ENCODE measurements at regions not wholly inside any gene's neighbourhood (a gene's known extent, or its start where the extent isn't known, plus 50 kb on each side); places are given as distances from the start of the nearest gene placed in this dataset.

DNA sequence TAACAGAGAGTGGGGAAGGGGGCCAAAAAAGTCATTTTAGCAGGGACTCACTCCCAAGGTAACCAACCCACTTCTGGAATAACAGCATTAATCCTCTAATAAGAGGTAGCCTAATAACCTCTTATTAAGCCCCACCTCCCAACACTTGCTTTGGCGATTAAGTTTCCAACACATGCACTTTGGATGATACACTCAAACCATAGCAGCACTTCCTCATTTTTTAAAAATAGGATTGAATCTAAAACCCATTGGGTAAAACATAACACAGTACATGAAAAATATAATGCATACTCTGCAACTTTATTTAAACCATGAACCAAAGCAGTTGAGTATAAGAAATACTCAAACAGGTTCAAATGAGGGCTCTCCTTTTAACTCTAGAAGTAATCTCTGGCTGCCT, 318.3 kb downstream of the HACE1 start:
- TF ChIP-seq, protein P1, sequence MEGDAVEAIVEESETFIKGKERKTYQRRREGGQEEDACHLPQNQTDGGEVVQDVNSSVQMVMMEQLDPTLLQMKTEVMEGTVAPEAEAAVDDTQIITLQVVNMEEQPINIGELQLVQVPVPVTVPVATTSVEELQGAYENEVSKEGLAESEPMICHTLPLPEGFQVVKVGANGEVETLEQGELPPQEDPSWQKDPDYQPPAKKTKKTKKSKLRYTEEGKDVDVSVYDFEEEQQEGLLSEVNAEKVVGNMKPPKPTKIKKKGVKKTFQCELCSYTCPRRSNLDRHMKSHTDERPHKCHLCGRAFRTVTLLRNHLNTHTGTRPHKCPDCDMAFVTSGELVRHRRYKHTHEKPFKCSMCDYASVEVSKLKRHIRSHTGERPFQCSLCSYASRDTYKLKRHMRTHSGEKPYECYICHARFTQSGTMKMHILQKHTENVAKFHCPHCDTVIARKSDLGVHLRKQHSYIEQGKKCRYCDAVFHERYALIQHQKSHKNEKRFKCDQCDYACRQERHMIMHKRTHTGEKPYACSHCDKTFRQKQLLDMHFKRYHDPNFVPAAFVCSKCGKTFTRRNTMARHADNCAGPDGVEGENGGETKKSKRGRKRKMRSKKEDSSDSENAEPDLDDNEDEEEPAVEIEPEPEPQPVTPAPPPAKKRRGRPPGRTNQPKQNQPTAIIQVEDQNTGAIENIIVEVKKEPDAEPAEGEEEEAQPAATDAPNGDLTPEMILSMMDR (IDR thresholded peaks at IDR 0.05) = no peak
- no peak for TF ChIP-seq POLR2AphosphoS5 (IDR thresholded peaks at IDR 0.05)
